Sciatic nerve (tissue), 2 donors: ENCODE measurements at regions not wholly inside any gene's neighbourhood (a gene's known extent, or its start where the extent isn't known, plus 50 kb on each side); places are given as distances from the start of the nearest gene placed in this dataset. TPM values are rescaled to one million over a fixed set of nuclear protein-coding genes. Genes with fewer than 3 reads are reported as not detected.

Experiments
- ATAC-seq: fragments of 200-7000 bp; cut with Tn5 transposase; one replicate; pipeline ENCODE4 v1.9.1; 2020; ENCODE audit warnings: mild to moderate bottlenecking, moderate library complexity
- DNase-seq: peaks from one replicate; pipeline ENCODE4 v3.0.0-alpha.2; 2020; ENCODE audit warnings: low spot score
- intact Hi-C: fragments of 100-400 bp; cut with DNase I; formaldehyde crosslinking; loops from one replicate; pipeline ENCODE4 v1.14.2; 2022
- microRNA-seq: library from miRNA; unstranded; fragments of <30 nt; microRNA quantifications from one replicate; pipeline ENCODE4 v1.2.0, GENCODE V29; 2020
- donor health status: DM: no; HTN: no; CAD: no.
- donor health status: DM: no; HTN: no; CAD: no.

- ATAC-seq (no peak), DNase-seq (no peak)
- intact Hi-C loops, result no loop called here
Observed at GRCh38 chr6:19752746-19753145, 84.4 kb upstream of the ID4 start.

GRCh38 chr6:19753826-19754225 is 83.3 kb upstream of the ID4 start:
- DNase-seq, result no peak
- ATAC-seq, result no peak
- intact Hi-C loops, result no loop called here

- intact Hi-C loops, result no loop called here
- no peak for DNase-seq
- no peak for ATAC-seq
Observed at GRCh38 chr6:19754686-19755085, 82.5 kb upstream of the ID4 start.

GRCh38 chr6:19755181-19755580 is 82.0 kb upstream of the ID4 start:
- ATAC-seq (no peak), DNase-seq (no peak)
- intact Hi-C loops, result no loop called here

DNA sequence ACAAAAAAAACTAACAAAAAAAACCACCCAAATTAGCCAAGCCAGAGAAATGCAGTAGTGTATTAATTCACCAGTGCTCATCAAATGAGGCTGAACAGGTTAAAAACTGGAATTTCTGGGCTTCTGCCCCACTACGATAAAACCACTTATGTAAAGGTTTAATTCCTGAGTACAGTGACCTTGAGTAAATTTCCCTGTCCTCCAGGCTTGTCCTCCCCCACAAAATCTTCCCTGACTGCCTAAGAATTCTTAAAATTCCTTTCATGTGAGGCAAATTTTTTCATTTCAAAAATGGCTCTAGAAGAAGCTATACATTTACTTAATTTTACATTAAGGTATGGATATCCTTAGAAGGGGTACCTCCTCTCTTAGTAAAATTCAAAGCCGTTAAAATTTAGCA is 80.1 kb upstream of the ID4 start:
- ATAC-seq (no peak), DNase-seq (no peak)
- intact Hi-C loops, result no loop called here

- DNase-seq, result no peak
- intact Hi-C loops, result no loop called here
- no peak for ATAC-seq
Observed at GRCh38 chr6:19759117-19759880, 77.9 kb upstream of the ID4 start.

DNA sequence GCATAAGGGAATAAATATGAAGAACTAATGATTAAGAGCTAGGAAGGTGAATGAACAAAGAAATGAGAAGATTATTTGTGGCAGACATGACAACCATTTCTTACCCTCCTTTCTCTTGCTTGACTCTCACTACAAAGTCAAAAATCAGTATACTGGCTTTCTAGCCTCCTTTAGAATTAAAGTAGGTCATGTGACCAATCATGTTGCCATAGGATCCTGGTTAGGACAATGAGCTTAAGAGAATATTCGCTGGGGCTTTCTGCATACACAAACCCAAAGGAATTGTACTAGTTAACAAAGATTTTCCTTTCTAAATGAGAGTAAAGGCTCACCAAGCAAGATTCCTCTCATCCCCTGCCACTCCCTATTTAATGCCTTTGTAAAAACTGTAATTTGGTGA is 76.0 kb upstream of the ID4 start:
- ATAC-seq, result no peak
- DNase-seq, result no peak
- intact Hi-C loops, result no loop called here

- no peak for ATAC-seq
- DNase-seq, result no peak
- intact Hi-C loops, result no loop called here
Observed at GRCh38 chr6:19771753-19772336, 65.3 kb upstream of the ID4 start.

DNA sequence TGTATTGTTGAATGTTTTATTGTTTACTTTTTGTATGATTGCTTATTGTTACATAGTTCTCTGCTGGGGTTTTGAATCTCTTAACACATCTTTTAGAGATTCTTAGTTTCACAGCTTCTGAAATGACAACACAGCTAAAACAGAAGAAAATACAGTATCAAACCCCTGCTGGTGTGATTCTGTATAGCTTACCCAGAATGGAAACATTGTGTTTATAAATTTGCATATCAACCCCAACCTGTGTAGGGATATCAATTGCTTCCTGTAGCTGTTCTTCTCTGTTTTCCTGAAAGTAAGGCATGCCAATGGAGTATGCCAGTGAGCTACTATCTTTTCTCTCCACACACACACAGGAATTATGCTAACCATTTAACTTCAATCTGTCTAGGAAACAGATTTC is 64.3 kb upstream of the ID4 start:
- intact Hi-C loops, result no loop called here
- DNase-seq (no peak), ATAC-seq (no peak)

GRCh38 chr6:19781269-19781668 is 55.9 kb upstream of the ID4 start:
- DNase-seq, result no peak
- ATAC-seq, result no peak
- intact Hi-C loops, result no loop called here

DNA sequence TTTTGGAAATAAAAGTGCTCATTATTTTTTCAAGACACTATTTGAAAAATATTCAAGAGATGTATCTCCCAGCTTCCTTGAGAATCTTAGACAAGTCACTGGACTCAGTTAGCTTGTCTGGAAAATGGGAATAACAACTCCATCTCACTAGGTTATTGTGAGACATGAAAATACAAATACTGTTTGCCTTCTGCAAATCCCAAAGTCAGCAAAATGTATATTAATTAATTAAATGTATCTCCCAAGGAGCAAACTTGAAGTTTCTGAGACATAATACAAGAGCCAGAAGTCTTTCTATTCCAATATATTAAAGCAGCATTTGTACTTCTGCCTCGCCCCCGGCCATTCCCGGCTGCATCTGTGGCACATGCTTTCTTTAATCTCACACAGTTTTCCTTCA is 54.6 kb upstream of the ID4 start:
- ATAC-seq (no peak), DNase-seq (no peak)
- intact Hi-C loops, result no loop called here

Small RNA genes in the stretch of these regions (microRNA-seq; reads per million reads assigned to microRNA genes)
- not detected for gene MIR548A1
